Central memory CD8-positive, alpha-beta T cell (primary cell): ENCODE measurements at regions not wholly inside any gene's neighbourhood (a gene's known extent, or its start where the extent isn't known, plus 50 kb on each side); places are given as distances from the start of the nearest gene placed in this dataset.

ENCODE experiments used
- ATAC-seq: fragments of 150-1000 bp; cut with Tn5 transposase; replicated peaks from 2 replicates; pipeline ENCODE4 v1.10.0; 2022; ENCODE audit warnings: mild to moderate bottlenecking, moderate FRiP score, moderate number of reproducible peaks; ENCODE audit not compliant: poor library complexity, severe bottlenecking; ENCODE audit errors: extremely low read depth
- DNase-seq, 2 donors: peaks; one replicate each; pipeline ENCODE4 v3.0.0; 2021; ENCODE audit warnings: low spot score in 2 of 2
- H3K27ac Mint-ChIP-seq: one replicate; pipeline ENCODE4 v1.8.0; 2022; ENCODE audit warnings: low read depth, mild to moderate bottlenecking, moderate library complexity, mixed read lengths
- H3K27me3 Mint-ChIP-seq: one replicate; pipeline ENCODE4 v1.8.0; 2022; ENCODE audit warnings: mixed read lengths
- H3K36me3 Mint-ChIP-seq: one replicate; pipeline ENCODE4 v1.8.0; 2022; ENCODE audit warnings: mild to moderate bottlenecking, moderate library complexity, mixed read lengths; ENCODE audit not compliant: insufficient read depth
- H3K4me1 Mint-ChIP-seq: one replicate; pipeline ENCODE4 v1.8.0; 2022; ENCODE audit warnings: mixed read lengths
- H3K4me3 Mint-ChIP-seq: one replicate; pipeline ENCODE4 v1.8.0; 2022; ENCODE audit warnings: mild to moderate bottlenecking, moderate library complexity, mixed read lengths
- H3K9me3 Mint-ChIP-seq: one replicate; pipeline ENCODE4 v1.8.0; 2022; ENCODE audit warnings: mixed read lengths

GRCh38 chr3:132247211-132247610 lies 70.0 kb upstream of the ACP3 start:
- DNase-seq (no peak), ATAC-seq (no peak)
- no peaks in the 10 kb centered on the region for H3K9me3 Mint-ChIP-seq
- H3K4me1 Mint-ChIP-seq = no peaks in the 10 kb centered on the region
- no peak overlapping the region for H3K4me3 Mint-ChIP-seq
- no peaks in the 10 kb centered on the region for H3K36me3 Mint-ChIP-seq
- no peak overlapping the region for H3K27ac Mint-ChIP-seq
- H3K27me3 Mint-ChIP-seq = peaks cover 32% of the 10 kb centered on the region

GRCh38 chr3:132248490-132248889 lies 68.7 kb upstream of the ACP3 start:
- H3K4me3 Mint-ChIP-seq = no peak overlapping the region
- ATAC-seq (no peak), DNase-seq (no peak)
- H3K27me3 Mint-ChIP-seq = peaks cover 29% of the 10 kb centered on the region
- no peaks in the 10 kb centered on the region for H3K9me3 Mint-ChIP-seq
- no peaks in the 10 kb centered on the region for H3K4me1 Mint-ChIP-seq
- H3K27ac Mint-ChIP-seq = no peak overlapping the region
- no peaks in the 10 kb centered on the region for H3K36me3 Mint-ChIP-seq

DNA sequence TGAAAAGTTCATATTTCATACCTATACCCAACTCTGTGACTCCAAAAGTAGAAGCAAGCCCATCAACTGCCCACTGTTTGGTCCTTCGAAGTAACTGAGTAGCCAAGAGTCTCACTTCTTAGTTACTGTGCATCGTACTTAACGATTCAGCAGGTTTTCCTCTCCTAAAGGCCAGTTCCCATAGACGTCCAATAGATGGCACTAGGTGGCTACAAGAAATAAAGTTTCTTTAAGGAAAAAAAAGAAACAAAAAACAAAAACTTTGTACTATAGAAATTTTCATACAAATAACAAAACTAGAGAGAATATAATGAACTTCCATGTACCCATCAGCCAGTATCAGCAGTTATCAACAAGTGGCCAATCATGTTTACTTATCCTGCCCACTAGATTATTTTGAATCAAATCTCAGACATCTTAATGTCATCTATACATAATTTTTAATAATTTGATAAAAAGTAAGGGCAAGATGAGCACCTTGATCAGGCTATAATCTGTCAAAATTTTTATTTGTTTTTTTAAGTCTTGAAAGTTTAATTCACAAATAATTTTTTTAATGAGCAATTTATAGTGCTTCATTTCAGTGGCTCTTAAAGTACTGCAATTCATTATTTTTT lies 63.8 kb upstream of the ACP3 start:
- Mint-ChIP-seq H3K9me3 (no peaks in the 10 kb centered on the region), H3K36me3 (no peaks in the 10 kb centered on the region), H3K4me1 (no peaks in the 10 kb centered on the region), H3K27me3 (peaks cover 15% of the 10 kb centered on the region), H3K4me3 (no peak overlapping the region), H3K27ac (no peak overlapping the region)
- no peak for ATAC-seq
- no peak for DNase-seq

GRCh38 chr3:132254076-132254755 lies 63.0 kb upstream of the ACP3 start:
- H3K27me3 Mint-ChIP-seq = peaks cover 15% of the 10 kb centered on the region
- H3K4me3 Mint-ChIP-seq = no peak overlapping the region
- no peaks in the 10 kb centered on the region for H3K36me3 Mint-ChIP-seq
- no peaks in the 10 kb centered on the region for H3K4me1 Mint-ChIP-seq
- H3K27ac Mint-ChIP-seq = no peak overlapping the region
- H3K9me3 Mint-ChIP-seq = no peaks in the 10 kb centered on the region
- DNase-seq = no peak
- no peak for ATAC-seq

DNA sequence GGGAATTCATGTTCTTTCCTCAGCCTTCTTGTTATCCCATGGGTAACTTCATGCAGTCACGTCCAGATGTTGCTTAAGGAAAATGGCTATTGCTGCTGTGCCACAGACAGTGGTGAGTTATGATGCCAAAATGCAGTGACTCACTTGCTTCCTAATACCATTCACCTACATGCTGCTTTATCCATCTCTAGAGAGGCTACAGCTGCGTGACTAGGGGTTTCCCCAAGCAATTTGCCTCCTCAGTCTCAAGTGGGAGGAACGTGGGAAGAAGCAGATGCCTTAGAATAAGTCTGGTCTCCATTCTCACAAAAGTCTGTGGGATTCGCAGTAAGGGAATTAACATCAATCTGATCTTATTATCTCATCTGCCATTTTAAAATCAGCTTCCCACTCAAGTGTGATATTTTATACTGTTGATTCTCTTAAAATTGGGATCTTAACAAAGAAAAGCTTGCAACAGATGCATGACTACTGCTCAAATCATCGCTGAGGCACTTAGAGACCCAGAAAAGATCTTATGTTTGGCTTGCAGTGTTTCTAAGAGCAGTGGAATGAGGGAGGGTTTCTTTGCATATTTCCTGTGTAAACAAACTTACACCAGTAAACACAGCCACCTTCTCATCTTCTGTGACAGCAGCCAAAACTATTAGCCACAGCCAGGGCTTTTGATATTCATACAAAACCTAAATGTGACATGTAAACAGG lies 62.0 kb upstream of the ACP3 start:
- Mint-ChIP-seq H3K36me3 (no peaks in the 10 kb centered on the region), H3K27ac (no peak overlapping the region), H3K9me3 (no peaks in the 10 kb centered on the region), H3K4me1 (no peaks in the 10 kb centered on the region), H3K27me3 (peaks cover 15% of the 10 kb centered on the region), H3K4me3 (no peak overlapping the region)
- ATAC-seq = no peak
- DNase-seq = no peak

DNA sequence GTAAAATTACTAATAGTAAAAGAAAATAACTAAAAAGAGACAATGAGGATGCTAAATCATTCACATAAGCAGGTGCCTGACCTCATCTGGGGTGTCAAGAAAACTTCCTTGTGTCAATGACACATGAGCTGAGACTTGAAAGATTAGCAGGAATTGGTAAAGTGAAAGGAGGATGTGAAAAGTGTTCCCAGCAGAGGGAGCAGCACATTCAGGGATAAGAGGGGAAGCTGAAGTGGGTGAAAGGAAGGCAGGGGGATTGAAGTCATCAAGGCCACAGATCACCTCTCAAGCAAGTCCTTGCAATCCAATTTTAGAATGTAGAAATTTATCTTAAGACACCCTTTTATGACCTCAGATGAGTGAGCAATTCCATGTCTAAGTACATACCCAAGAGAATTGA lies 60.2 kb upstream of the ACP3 start:
- peaks cover 1% of the 10 kb centered on the region for H3K36me3 Mint-ChIP-seq
- H3K9me3 Mint-ChIP-seq = no peaks in the 10 kb centered on the region
- no peak overlapping the region for H3K27ac Mint-ChIP-seq
- no peak for ATAC-seq
- no peak overlapping the region for H3K4me3 Mint-ChIP-seq
- no peaks in the 10 kb centered on the region for H3K4me1 Mint-ChIP-seq
- DNase-seq = no peak
- peaks cover 14% of the 10 kb centered on the region for H3K27me3 Mint-ChIP-seq

DNA sequence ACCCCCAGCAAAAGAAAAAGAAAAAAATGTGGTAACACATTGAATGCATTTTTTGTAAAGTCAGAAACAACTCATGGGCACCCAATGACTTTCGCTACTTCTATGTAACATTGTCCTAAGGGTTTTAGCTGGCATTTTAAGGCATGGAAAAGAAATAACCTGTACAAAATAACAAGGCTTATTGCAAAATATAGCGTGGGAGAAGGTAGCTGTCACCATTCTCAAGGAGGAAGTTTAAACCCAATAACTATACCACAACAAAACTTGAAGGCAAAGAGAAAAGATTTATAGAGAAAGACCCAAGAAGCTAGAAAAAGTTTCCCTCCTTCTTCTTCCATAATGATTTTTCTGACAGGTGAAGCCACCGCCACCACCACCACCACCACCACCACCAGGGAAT lies 55.7 kb upstream of the ACP3 start:
- Mint-ChIP-seq H3K27ac (no peak overlapping the region), H3K27me3 (peaks cover 9% of the 10 kb centered on the region), H3K36me3 (peaks cover 2% of the 10 kb centered on the region), H3K9me3 (no peaks in the 10 kb centered on the region), H3K4me1 (no peaks in the 10 kb centered on the region), H3K4me3 (no peak overlapping the region)
- DNase-seq (no peak), ATAC-seq (no peak)

DNA sequence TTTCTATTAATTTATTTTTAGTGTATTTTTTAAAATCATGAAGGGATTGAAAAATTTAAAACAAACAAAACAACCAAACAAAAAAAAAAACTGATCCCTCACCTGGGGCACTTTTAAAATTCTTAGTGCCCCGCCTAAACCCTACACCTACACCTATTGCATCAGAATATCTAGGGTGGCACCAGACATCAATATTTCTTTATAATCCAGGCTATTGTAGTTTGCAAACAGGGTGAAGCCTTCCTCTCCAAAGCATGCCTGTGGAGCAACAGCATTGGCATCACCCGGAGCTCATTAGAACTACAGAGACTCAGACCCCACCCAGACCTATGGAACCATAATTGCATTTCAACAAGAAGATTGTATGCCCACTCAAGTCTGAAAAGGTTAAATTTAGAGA lies 54.9 kb upstream of the ACP3 start:
- H3K27me3 Mint-ChIP-seq = peaks cover 5% of the 10 kb centered on the region
- H3K9me3 Mint-ChIP-seq = no peaks in the 10 kb centered on the region
- H3K4me1 Mint-ChIP-seq = no peaks in the 10 kb centered on the region
- peaks cover 2% of the 10 kb centered on the region for H3K36me3 Mint-ChIP-seq
- DNase-seq (no peak), ATAC-seq (no peak)
- H3K4me3 Mint-ChIP-seq = no peak overlapping the region
- no peak overlapping the region for H3K27ac Mint-ChIP-seq

DNA sequence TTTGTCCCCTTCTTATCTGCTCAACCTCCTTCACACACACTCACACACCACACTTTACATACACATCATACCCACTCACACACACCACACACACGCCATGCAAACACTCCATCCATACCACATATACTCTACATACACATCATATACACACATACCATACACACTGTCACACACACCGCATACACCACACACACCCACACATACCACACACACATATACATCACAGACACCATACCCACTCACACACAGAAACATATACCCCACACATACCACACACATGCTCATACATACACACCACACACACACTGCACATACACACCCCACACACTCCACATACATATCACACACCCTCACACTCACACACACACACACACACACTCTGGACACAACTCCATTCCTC lies 54.3 kb upstream of the ACP3 start:
- no peaks in the 10 kb centered on the region for H3K27me3 Mint-ChIP-seq
- DNase-seq = no peak
- no peaks in the 10 kb centered on the region for H3K4me1 Mint-ChIP-seq
- no peaks in the 10 kb centered on the region for H3K9me3 Mint-ChIP-seq
- ATAC-seq = no peak
- no peak overlapping the region for H3K4me3 Mint-ChIP-seq
- peaks cover 2% of the 10 kb centered on the region for H3K36me3 Mint-ChIP-seq
- H3K27ac Mint-ChIP-seq = no peak overlapping the region

DNA sequence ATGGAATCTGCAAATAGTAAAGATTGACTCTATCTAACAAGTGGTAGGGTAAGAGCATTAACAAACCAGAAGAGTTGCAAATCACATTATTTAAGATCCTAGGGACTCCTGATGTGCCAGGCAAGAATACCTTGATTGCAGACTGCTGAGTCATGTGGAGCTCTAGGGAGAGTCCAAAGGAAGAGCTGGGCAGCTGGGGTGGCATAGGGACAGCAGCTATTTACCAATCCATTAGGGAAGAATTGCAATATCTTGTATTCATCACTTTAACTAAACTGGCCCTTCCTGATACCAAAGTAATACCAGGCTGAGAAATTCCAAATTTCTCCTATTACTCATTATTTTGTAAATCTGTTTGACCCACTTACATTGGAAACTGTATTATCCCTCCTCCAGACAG lies 52.2 kb upstream of the ACP3 start:
- Mint-ChIP-seq H3K27me3 (peaks cover under 1% of the 10 kb centered on the region), H3K9me3 (no peaks in the 10 kb centered on the region), H3K4me1 (no peaks in the 10 kb centered on the region), H3K36me3 (peaks cover 2% of the 10 kb centered on the region), H3K4me3 (no peak overlapping the region), H3K27ac (no peak overlapping the region)
- no peak for DNase-seq
- no peak for ATAC-seq

DNA sequence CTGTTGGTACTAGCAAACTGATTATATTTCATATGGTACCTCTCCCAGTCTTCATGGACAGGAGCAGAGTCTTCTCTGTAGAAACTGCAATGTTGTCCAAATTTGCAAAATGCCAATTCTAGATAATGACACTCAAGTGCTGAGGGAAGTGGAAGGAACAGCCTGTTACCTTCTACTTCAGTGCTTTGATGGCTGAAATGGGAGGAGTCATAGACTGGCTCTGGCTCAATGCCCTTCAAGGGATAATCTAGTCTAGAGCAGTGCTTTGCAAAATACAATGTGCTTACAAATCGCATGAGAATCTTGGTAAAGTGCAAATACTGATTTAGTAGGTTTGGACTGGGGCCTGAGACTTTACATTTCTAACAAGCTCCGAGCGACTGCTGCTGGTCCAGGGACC lies 51.7 kb upstream of the ACP3 start:
- H3K27ac Mint-ChIP-seq = no peak overlapping the region
- ATAC-seq (no peak), DNase-seq (no peak)
- no peaks in the 10 kb centered on the region for H3K4me1 Mint-ChIP-seq
- peaks cover 5% of the 10 kb centered on the region for H3K27me3 Mint-ChIP-seq
- peaks cover 2% of the 10 kb centered on the region for H3K36me3 Mint-ChIP-seq
- no peaks in the 10 kb centered on the region for H3K9me3 Mint-ChIP-seq
- no peak overlapping the region for H3K4me3 Mint-ChIP-seq

DNA sequence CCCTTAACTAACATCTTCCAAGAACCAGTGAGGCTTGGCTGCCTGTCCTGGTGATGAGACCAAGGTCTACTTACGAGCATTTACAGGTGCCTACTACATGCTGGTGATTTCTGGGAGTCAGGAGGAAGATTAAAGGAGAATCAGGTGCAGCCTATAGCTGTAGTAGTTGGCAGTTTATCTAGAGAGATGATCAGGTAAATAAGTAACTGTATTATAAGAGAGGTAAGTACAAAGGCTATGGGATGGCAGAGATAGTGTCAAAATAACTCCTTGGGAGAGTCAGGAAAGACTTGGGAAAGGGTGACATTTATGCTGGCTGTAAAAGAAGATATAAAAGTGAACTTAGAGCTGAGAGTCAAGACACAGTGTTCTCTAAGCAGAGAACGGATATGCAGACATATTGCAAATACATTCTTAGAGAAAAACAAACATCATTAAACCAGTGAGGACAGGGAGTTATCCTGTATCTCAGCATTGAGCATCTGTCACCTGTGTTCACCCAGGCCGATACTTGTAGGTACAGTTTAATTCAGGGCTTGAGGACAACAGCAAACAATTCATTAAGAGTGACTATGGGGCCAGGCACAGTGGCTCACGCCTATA lies 49.7 kb upstream of the ACP3 start:
- no peak for ATAC-seq
- Mint-ChIP-seq H3K36me3 (no peaks in the 10 kb centered on the region), H3K4me1 (no peaks in the 10 kb centered on the region), H3K27ac (no peak overlapping the region), H3K9me3 (no peaks in the 10 kb centered on the region), H3K27me3 (peaks cover 11% of the 10 kb centered on the region), H3K4me3 (no peak overlapping the region)
- DNase-seq = no peak
